ENCODE measurements at regions not wholly inside any gene's neighbourhood (a gene's known extent, or its start where the extent isn't known, plus 50 kb on each side); places are given as distances from the start of the nearest gene placed in this dataset.

DNA sequence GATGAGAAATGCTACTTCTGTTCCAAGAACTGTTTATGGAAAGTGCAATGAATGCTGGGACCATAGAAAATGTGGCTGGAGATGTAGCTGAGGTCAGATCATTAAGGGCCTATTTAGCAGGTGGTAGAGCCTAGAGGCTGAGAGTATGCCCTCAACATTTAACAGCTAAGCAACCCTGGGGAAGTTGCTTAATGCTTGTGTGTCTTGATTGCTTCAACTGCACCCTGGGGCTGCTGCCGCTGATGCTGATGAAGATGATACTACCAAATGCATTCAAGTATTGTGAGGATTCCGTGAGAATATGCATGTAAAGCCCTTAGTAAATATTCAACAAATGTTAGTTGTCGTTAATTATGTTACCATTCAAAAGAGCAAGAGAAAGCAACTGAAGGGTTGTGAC, 273.2 kb downstream of the BCL11A start:
- no peak for TF ChIP-seq CTCF (IDR thresholded peaks at IDR 0.05 in 2 of 3, conservative IDR thresholded peaks at IDR 0.05 in 1 of 3; ENCODE audit: control insufficient read depth in 2 of 3, extremely low read depth in 1 of 3, insufficient read depth in 1 of 3, low read depth in 3 of 3, low read length in 3 of 3)
- no peak for TF ChIP-seq ZNF274 (IDR thresholded peaks at IDR 0.05; ENCODE audit: insufficient read depth, insufficient read length)
- no peak for TF ChIP-seq RAD21 (IDR thresholded peaks at IDR 0.05; ENCODE audit: insufficient read depth, low read depth, low read length)
- no peak for TF ChIP-seq NR2C2 (IDR thresholded peaks at IDR 0.05; ENCODE audit: borderline replicate concordance, control insufficient read depth, insufficient read length, low read depth)
- TF ChIP-seq BCL11A (IDR thresholded peaks at IDR 0.05; ENCODE audit: low read depth, low read length) = no peak
- no peak for TF ChIP-seq SREBF2 (IDR thresholded peaks at IDR 0.05; ENCODE audit: low read length)
- TF ChIP-seq BCL3 (IDR thresholded peaks at IDR 0.05; ENCODE audit: borderline replicate concordance, insufficient read depth, low read depth, low read length, poor library complexity, severe bottlenecking) = no peak
- TF ChIP-seq EP300 (IDR thresholded peaks at IDR 0.05; ENCODE audit: borderline replicate concordance in 1 of 2, control insufficient read depth in 1 of 2, low read depth in 2 of 2, low read length in 2 of 2) = no peak
- TF ChIP-seq GATAD2B (conservative IDR thresholded peaks at IDR 0.05; ENCODE audit: low read depth) = no peak
- TF ChIP-seq TAF1 (IDR thresholded peaks at IDR 0.05; ENCODE audit: borderline replicate concordance, low read depth, low read length) = no peak
- no peak for TF ChIP-seq STAT3 (IDR thresholded peaks at IDR 0.05; ENCODE audit: low read depth, low read length)

Data from GM12878 (cell line).